ENCODE measurements at regions not wholly inside any gene's neighbourhood (a gene's known extent, or its start where the extent isn't known, plus 50 kb on each side); places are given as distances from the start of the nearest gene placed in this dataset.

DNA sequence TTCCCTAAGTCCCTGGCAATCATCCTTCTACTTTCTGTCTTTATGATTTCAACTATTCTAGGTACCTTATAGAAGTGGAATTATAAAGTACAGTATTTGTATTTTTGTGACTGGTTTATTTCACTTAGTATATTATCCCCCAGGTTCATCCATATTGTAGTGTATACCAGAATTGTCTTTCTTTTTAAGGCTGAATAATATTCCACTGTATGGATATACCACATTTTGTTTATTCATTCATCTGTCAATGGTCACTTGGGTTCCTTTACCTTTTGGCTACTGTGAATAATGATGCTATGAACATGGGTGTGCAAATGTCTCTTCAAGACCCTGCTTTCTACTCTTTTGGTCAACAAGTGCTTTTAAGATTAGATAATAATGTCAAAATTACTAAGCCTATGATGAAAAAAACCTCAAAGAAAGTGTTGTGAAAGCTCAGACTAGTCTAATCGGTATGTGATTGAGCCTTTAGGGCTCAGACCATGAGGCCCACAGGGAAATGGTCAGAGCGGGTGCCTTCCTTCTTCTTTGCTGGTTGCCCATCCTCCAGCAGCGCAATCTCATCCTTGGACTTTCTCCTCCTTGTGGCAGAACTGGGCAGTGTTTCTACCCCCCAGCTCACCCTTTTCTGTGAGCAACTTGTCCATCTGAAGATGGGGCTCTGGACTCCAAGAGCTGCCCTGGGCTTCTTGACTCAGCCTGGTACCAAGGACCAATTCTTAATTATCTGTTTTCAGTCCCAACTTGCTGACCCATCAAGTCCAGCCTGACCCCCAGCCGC lies 105.4 kb downstream of the TTC8 start:
- Mint-ChIP-seq H3K9me3 (ENCODE audit: unreplicated experiment) (peaks cover 5% of the 10 kb centered on the region), H3K4me3 (ENCODE audit: unreplicated experiment) (no peak overlapping the region), H3K27ac (ENCODE audit: unreplicated experiment) (no peak overlapping the region), H3K36me3 (ENCODE audit: low read depth, unreplicated experiment) (no peaks in the 10 kb centered on the region), H3K27me3 (ENCODE audit: low read depth, unreplicated experiment) (peaks cover 1% of the 10 kb centered on the region), H3K4me1 (ENCODE audit: low read depth, unreplicated experiment) (peaks cover 6% of the 10 kb centered on the region)
- H2AFZ ChIP-seq (ENCODE audit: low read depth, low read length), result no peak overlapping the region
- no peak for FAIRE-seq
- H4K20me1 ChIP-seq (ENCODE audit: insufficient read depth, low read length), result no peaks in the 10 kb centered on the region
- no peak overlapping the region for H3K9ac ChIP-seq (ENCODE audit: low read length)
- TF ChIP-seq EZH2 (IDR thresholded peaks at IDR 0.05; ENCODE audit: insufficient read depth, low read length) (no peak), CTCF (IDR thresholded peaks at IDR 0.05; ENCODE audit: insufficient read depth, low read depth, low read length) (no peak)
- H3K27ac ChIP-seq (ENCODE audit: low read depth, low read length), result no peak overlapping the region
- no peaks in the 10 kb centered on the region for H3K79me2 ChIP-seq (ENCODE audit: insufficient read depth, low read length)
- no peak overlapping the region for H3K4me3 ChIP-seq (ENCODE audit: insufficient read depth, low read depth, low read length)
- no peaks in the 10 kb centered on the region for H3K4me1 ChIP-seq (ENCODE audit: insufficient read depth, low read length)
- no peak for DNase-seq (ENCODE audit: low read depth)
- no peaks in the 10 kb centered on the region for H3K36me3 ChIP-seq (ENCODE audit: insufficient read depth, low read length)
- H3K4me2 ChIP-seq (ENCODE audit: low read length), result no peak overlapping the region
- H3K9me3 ChIP-seq (ENCODE audit: insufficient read depth, low read depth, low read length), result no peaks in the 10 kb centered on the region
- H3K27me3 ChIP-seq (ENCODE audit: insufficient read depth, low read length), result no peaks in the 10 kb centered on the region

- H3K9me3 Mint-ChIP-seq (ENCODE audit: unreplicated experiment), result peaks cover 5% of the 10 kb centered on the region
These were observed 107.1 kb downstream of the TTC8 start for GRCh38 chr14:88931321-88932110.

More at GRCh38 chr14:88931321-88932110, 107.1 kb downstream of the TTC8 start:
- no peaks in the 10 kb centered on the region for H3K36me3 Mint-ChIP-seq (ENCODE audit: low read depth, unreplicated experiment)
- Histone ChIP-seq H4K20me1 (ENCODE audit: insufficient read depth, low read length) (no peaks in the 10 kb centered on the region), H3K4me3 (ENCODE audit: insufficient read depth, low read depth, low read length) (no peak overlapping the region), H3K36me3 (ENCODE audit: insufficient read depth, low read length) (no peaks in the 10 kb centered on the region), H3K4me1 (ENCODE audit: insufficient read depth, low read length) (no peaks in the 10 kb centered on the region), H3K9me3 (ENCODE audit: insufficient read depth, low read depth, low read length) (no peaks in the 10 kb centered on the region), H3K79me2 (ENCODE audit: insufficient read depth, low read length) (no peaks in the 10 kb centered on the region), H2AFZ (ENCODE audit: low read depth, low read length) (no peak overlapping the region), H3K4me2 (ENCODE audit: low read length) (no peak overlapping the region), H3K27me3 (ENCODE audit: insufficient read depth, low read length) (no peaks in the 10 kb centered on the region), H3K27ac (ENCODE audit: low read depth, low read length) (no peak overlapping the region), H3K9ac (ENCODE audit: low read length) (no peak overlapping the region)
- TF ChIP-seq CTCF (IDR thresholded peaks at IDR 0.05; ENCODE audit: insufficient read depth, low read depth, low read length) (no peak), EZH2 (IDR thresholded peaks at IDR 0.05; ENCODE audit: insufficient read depth, low read length) (no peak)
- no peak for DNase-seq (ENCODE audit: low read depth)
- peaks cover 6% of the 10 kb centered on the region for H3K4me1 Mint-ChIP-seq (ENCODE audit: low read depth, unreplicated experiment)
- FAIRE-seq, result no peak
- peaks cover 1% of the 10 kb centered on the region for H3K27me3 Mint-ChIP-seq (ENCODE audit: low read depth, unreplicated experiment)
- no peak overlapping the region for H3K4me3 Mint-ChIP-seq (ENCODE audit: unreplicated experiment)
- H3K27ac Mint-ChIP-seq (ENCODE audit: unreplicated experiment), result no peak overlapping the region

Data from astrocyte (in vitro differentiated cells and primary cell).